HL-60 (cell line): ENCODE measurements at regions not wholly inside any gene's neighbourhood (a gene's known extent, or its start where the extent isn't known, plus 50 kb on each side); places are given as distances from the start of the nearest gene placed in this dataset.
"Not testable (repeated sequence)": the region's sequence is repeated elsewhere in the genome, so short reads cannot be mapped to it uniquely, and the experiment has no call there.

ENCODE experiments used
- GABPA ChIP-seq: IDR thresholded peaks from 2 replicates; pipeline ENCODE4 v1.6.1; 2012; ENCODE audit warnings: low read depth
- POLR2AphosphoS5 ChIP-seq: IDR thresholded peaks from 2 replicates; pipeline ENCODE4 v1.6.1; 2012; ENCODE audit warnings: low read depth
- REST ChIP-seq: IDR thresholded peaks from 2 replicates; pipeline ENCODE4 v1.6.1; 2012; ENCODE audit warnings: low read depth; ENCODE audit not compliant: insufficient replicate concordance
- SPI1 ChIP-seq: IDR thresholded peaks from 2 replicates; pipeline ENCODE4 v1.6.1; 2012; ENCODE audit warnings: low read depth, mild to moderate bottlenecking, borderline replicate concordance
- TF ChIP-seq, protein P1 (sequence below): IDR thresholded peaks from one replicate; pipeline ENCODE4 v1.5.1; 2011; ENCODE audit warnings: low read length, control low read depth, inconsistent platforms; ENCODE audit not compliant: insufficient read depth

DNA sequence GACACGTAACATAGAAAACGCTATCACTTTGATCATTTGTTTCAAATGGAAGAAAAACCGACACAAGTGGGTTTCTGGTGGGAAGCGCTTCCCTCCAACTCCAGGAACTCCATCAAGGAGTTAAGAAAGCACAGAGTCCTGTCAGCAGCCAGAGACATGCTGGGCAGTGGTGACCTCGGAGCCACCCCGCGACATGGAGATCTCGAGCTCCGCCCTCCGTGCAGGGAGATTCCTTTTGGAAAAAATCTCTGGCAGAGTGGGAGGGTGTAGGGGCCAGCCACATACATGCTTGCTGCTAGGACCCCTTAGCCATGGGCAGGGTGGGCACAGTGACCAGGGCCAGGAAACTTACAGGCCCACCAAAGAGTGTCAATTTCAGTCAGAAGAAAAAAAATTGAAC is 138.9 kb downstream of the GPCPD1 start:
- TF ChIP-seq, protein P1, sequence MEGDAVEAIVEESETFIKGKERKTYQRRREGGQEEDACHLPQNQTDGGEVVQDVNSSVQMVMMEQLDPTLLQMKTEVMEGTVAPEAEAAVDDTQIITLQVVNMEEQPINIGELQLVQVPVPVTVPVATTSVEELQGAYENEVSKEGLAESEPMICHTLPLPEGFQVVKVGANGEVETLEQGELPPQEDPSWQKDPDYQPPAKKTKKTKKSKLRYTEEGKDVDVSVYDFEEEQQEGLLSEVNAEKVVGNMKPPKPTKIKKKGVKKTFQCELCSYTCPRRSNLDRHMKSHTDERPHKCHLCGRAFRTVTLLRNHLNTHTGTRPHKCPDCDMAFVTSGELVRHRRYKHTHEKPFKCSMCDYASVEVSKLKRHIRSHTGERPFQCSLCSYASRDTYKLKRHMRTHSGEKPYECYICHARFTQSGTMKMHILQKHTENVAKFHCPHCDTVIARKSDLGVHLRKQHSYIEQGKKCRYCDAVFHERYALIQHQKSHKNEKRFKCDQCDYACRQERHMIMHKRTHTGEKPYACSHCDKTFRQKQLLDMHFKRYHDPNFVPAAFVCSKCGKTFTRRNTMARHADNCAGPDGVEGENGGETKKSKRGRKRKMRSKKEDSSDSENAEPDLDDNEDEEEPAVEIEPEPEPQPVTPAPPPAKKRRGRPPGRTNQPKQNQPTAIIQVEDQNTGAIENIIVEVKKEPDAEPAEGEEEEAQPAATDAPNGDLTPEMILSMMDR = not testable (repeated sequence)
- TF ChIP-seq REST, POLR2AphosphoS5, GABPA, SPI1: not testable (repeated sequence)
